Endothelial cell (in vitro differentiated cells): ENCODE measurements at regions not wholly inside any gene's neighbourhood (a gene's known extent, or its start where the extent isn't known, plus 50 kb on each side); places are given as distances from the start of the nearest gene placed in this dataset.

ENCODE experiments used
- DNase-seq: peaks from one replicate; pipeline ENCODE4 v3.0.0; 2021; ENCODE audit warnings: low spot score
- H3K27ac Mint-ChIP-seq: one replicate; pipeline ENCODE4 v1.8.0; 2021; ENCODE audit warnings: mixed read lengths, inconsistent platforms; ENCODE audit not compliant: unreplicated experiment
- H3K27me3 Mint-ChIP-seq: one replicate; pipeline ENCODE4 v1.8.0; 2021; ENCODE audit warnings: mild to moderate bottlenecking, moderate library complexity, mixed read lengths, inconsistent platforms; ENCODE audit not compliant: unreplicated experiment
- H3K36me3 Mint-ChIP-seq: one replicate; pipeline ENCODE4 v1.8.0; 2021; ENCODE audit warnings: mild to moderate bottlenecking, low read depth, mixed read lengths, inconsistent platforms; ENCODE audit not compliant: unreplicated experiment
- H3K4me1 Mint-ChIP-seq: one replicate; pipeline ENCODE4 v1.8.0; 2021; ENCODE audit warnings: mild to moderate bottlenecking, mixed read lengths, inconsistent platforms; ENCODE audit not compliant: unreplicated experiment
- H3K4me3 Mint-ChIP-seq: one replicate; pipeline ENCODE4 v1.8.0; 2021; ENCODE audit warnings: mild to moderate bottlenecking, mixed read lengths, inconsistent platforms; ENCODE audit not compliant: unreplicated experiment
- H3K9me3 Mint-ChIP-seq: one replicate; pipeline ENCODE4 v1.8.0; 2021; ENCODE audit warnings: mixed read lengths, inconsistent platforms; ENCODE audit not compliant: unreplicated experiment
- TF ChIP-seq, protein P1 (sequence below): fragments of 200-600 bp; sonication (generic); IDR thresholded peaks from one replicate; pipeline ENCODE4 v1.5.0; 2021; ENCODE audit warnings: antibody characterized with exemption; ENCODE audit not compliant: unreplicated experiment

DNA sequence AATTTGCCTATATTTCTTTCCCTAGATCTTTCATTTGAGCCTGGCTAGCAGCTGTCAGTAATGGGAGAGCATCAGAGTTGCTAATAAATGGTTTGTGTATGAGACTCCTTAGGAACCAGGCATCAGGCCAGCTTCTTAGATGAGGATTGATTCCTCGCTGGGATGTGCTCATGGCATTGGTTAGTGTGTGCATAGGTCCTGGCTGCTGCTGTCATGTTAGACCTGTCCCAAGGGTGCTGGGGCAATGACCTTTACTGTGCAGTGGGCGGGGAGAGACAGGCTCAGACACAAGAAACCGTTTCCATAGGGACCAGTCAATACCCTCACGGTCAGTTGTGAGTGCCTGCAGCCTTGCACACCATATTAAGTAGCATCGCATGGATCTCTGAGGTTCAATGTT lies 112.3 kb upstream of the NR3C1 start:
- no peak overlapping the region for H3K4me3 Mint-ChIP-seq
- TF ChIP-seq, protein P1, sequence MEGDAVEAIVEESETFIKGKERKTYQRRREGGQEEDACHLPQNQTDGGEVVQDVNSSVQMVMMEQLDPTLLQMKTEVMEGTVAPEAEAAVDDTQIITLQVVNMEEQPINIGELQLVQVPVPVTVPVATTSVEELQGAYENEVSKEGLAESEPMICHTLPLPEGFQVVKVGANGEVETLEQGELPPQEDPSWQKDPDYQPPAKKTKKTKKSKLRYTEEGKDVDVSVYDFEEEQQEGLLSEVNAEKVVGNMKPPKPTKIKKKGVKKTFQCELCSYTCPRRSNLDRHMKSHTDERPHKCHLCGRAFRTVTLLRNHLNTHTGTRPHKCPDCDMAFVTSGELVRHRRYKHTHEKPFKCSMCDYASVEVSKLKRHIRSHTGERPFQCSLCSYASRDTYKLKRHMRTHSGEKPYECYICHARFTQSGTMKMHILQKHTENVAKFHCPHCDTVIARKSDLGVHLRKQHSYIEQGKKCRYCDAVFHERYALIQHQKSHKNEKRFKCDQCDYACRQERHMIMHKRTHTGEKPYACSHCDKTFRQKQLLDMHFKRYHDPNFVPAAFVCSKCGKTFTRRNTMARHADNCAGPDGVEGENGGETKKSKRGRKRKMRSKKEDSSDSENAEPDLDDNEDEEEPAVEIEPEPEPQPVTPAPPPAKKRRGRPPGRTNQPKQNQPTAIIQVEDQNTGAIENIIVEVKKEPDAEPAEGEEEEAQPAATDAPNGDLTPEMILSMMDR, result no peak

DNA sequence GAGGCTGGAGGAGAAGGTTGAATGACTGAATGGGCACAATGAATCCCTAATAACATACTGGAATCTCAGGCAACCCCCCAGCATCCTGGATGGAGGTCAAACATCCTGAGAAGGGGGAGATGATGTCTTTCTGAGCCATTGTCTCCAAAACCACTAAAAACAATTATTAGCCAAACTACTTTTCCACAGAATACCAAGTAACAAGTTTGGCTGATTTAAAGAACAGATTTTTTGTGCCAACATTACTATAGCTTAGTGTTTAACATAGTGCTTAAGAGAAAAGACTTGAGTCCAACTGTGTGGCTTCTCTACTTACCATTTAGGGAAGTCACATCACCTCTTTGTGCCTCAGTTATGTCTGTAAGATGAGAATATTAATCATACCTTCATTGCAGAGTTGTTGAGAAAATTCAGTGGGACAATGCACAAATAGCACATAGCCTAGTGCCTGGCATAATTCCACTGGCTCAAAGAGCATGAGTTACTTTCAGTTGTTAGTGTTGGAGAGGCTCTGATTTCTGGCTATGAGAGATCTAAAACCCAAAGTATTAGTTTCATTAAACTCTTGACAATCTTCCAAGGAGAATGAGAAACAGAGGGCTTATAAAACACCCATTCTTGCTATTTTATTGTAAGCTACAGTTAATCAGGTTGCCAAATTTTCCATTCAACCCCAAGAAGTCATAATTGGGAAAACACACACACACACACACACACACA lies 111.3 kb upstream of the NR3C1 start:
- no peaks in the 10 kb centered on the region for H3K36me3 Mint-ChIP-seq
- DNase-seq, result no peak
- no peak overlapping the region for H3K4me3 Mint-ChIP-seq
- TF ChIP-seq, protein P1, result no peak
- no peak overlapping the region for H3K27ac Mint-ChIP-seq
- no peaks in the 10 kb centered on the region for H3K4me1 Mint-ChIP-seq
- H3K9me3 Mint-ChIP-seq, result no peaks in the 10 kb centered on the region
- no peaks in the 10 kb centered on the region for H3K27me3 Mint-ChIP-seq

More for the DNA sequence above, 112.3 kb upstream of the NR3C1 start:
- no peaks in the 10 kb centered on the region for H3K36me3 Mint-ChIP-seq
- H3K27me3 Mint-ChIP-seq, result no peaks in the 10 kb centered on the region
- no peak overlapping the region for H3K27ac Mint-ChIP-seq
- H3K4me1 Mint-ChIP-seq, result no peaks in the 10 kb centered on the region
- H3K9me3 Mint-ChIP-seq, result no peaks in the 10 kb centered on the region
- DNase-seq, result no peak

DNA sequence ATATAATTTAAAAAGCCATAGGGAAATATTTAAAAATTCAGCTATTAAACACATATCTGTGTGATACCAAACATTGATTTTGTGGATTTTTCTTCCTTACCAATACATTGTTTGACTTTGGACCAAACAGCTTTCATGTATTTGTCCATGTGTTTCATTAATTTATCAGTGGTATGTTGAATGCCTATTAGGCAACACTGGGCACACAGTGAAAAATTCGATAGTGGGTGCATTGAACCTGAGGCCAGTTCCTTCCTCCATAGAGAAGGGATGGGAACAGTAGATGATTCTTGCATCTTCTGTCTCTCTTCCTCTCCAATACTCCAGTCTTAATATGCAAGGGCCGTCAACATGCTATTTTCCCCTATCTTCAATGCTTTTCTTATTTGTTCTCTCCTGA lies 110.2 kb upstream of the NR3C1 start:
- no peak overlapping the region for H3K4me3 Mint-ChIP-seq
- H3K27ac Mint-ChIP-seq, result no peak overlapping the region
- H3K9me3 Mint-ChIP-seq, result no peaks in the 10 kb centered on the region
- H3K4me1 Mint-ChIP-seq, result no peaks in the 10 kb centered on the region
- no peak for DNase-seq
- H3K27me3 Mint-ChIP-seq, result no peaks in the 10 kb centered on the region
- TF ChIP-seq, protein P1, result no peak
- no peaks in the 10 kb centered on the region for H3K36me3 Mint-ChIP-seq

DNA sequence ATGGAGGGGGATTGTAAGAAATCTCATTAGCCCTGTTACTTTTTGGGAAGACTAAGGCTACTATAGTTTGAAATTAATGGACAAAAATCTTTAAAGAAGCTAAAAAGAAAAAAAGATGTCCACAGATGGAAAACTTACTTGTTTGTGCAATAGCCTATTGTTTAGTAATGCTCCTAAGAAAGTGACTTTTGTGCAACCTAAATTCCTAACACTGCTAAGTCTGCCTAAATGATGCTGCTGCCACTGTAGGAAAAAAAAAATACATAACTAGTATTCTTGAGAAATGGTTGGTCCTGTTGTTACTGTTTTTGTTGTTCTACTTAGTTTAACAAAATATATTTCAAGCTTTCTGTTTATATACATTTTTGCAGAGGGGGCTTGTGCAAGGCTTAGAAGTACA lies 108.2 kb upstream of the NR3C1 start:
- TF ChIP-seq, protein P1, result no peak
- no peak for DNase-seq
- Mint-ChIP-seq H3K4me1 (no peaks in the 10 kb centered on the region), H3K9me3 (no peaks in the 10 kb centered on the region), H3K27ac (no peak overlapping the region), H3K36me3 (no peaks in the 10 kb centered on the region), H3K27me3 (no peaks in the 10 kb centered on the region), H3K4me3 (no peak overlapping the region)

DNA sequence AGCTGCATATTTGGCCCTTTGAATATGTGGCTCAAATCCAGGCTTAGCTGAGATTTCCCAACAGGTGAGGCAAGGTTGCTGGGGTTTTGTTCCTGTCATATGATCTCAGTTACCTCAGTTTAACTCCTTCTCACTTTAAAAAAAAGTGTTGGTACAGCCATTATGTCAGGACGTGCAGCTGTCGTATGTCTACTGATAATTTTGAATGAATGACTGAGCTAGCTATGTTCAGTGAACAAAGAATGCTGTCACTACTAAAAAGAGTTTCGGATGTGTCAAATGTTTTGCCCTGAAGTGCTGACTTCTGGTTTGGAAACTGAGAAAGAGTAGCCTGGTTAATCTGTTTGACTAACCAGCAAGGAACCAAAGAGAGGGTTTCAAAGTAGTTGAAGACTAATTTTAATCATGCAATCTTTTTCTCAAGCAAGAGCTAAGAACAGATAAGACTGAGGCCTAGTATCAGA lies 106.3 kb upstream of the NR3C1 start:
- H3K4me1 Mint-ChIP-seq, result no peaks in the 10 kb centered on the region
- no peaks in the 10 kb centered on the region for H3K36me3 Mint-ChIP-seq
- no peak overlapping the region for H3K27ac Mint-ChIP-seq
- H3K27me3 Mint-ChIP-seq, result no peaks in the 10 kb centered on the region
- TF ChIP-seq, protein P1, result no peak
- no peak for DNase-seq
- H3K4me3 Mint-ChIP-seq, result no peak overlapping the region
- H3K9me3 Mint-ChIP-seq, result no peaks in the 10 kb centered on the region
